ENCODE measurements at regions not wholly inside any gene's neighbourhood (a gene's known extent, or its start where the extent isn't known, plus 50 kb on each side); places are given as distances from the start of the nearest gene placed in this dataset.

DNA sequence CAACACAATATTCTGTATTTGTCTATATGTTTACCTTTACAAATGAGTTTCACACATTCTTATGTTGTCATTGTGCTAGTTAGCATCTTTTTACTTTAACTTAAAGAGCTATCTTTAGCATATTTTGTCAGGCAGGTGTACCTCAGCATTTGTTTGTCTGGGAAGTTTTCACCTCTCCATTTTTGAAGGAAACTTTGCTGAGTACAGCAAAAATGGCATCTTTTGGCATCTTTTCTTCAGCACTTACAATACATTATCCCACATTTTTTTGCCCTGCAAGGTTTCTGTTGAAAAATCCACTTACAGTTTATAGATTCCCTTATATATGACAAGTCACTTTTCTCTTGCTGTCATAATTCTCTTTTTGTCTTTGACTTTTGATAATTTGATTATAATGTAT is 171.3 kb upstream of the XIRP2 start (continued):
- TF ChIP-seq, protein P1, sequence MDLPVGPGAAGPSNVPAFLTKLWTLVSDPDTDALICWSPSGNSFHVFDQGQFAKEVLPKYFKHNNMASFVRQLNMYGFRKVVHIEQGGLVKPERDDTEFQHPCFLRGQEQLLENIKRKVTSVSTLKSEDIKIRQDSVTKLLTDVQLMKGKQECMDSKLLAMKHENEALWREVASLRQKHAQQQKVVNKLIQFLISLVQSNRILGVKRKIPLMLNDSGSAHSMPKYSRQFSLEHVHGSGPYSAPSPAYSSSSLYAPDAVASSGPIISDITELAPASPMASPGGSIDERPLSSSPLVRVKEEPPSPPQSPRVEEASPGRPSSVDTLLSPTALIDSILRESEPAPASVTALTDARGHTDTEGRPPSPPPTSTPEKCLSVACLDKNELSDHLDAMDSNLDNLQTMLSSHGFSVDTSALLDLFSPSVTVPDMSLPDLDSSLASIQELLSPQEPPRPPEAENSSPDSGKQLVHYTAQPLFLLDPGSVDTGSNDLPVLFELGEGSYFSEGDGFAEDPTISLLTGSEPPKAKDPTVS (IDR thresholded peaks at IDR 0.05; ENCODE audit: low read depth, low read length): no peak
- TF ChIP-seq CBX5 (IDR thresholded peaks at IDR 0.05; ENCODE audit: low read depth) (no peak), SREBF1 (IDR thresholded peaks at IDR 0.05; ENCODE audit: low read length) (no peak), TAF1 (IDR thresholded peaks at IDR 0.05; ENCODE audit: borderline replicate concordance, low read depth, low read length) (no peak), NR2F1 (conservative IDR thresholded peaks at IDR 0.05) (no peak), HCFC1 (IDR thresholded peaks at IDR 0.05; ENCODE audit: low read length) (no peak), HDGF (IDR thresholded peaks at IDR 0.05) (no peak), YBX1 (IDR thresholded peaks at IDR 0.05) (no peak), JUND (IDR thresholded peaks at IDR 0.05; ENCODE audit: low read depth, low read length) (no peak), SMC3 (IDR thresholded peaks at IDR 0.05; ENCODE audit: borderline replicate concordance, low read length) (no peak), E2F8 (IDR thresholded peaks at IDR 0.05; ENCODE audit: low read depth, partially characterized antibody) (no peak), CBFB (IDR thresholded peaks at IDR 0.05; ENCODE audit: low read depth) (no peak)
- TF ChIP-seq, protein P2, sequence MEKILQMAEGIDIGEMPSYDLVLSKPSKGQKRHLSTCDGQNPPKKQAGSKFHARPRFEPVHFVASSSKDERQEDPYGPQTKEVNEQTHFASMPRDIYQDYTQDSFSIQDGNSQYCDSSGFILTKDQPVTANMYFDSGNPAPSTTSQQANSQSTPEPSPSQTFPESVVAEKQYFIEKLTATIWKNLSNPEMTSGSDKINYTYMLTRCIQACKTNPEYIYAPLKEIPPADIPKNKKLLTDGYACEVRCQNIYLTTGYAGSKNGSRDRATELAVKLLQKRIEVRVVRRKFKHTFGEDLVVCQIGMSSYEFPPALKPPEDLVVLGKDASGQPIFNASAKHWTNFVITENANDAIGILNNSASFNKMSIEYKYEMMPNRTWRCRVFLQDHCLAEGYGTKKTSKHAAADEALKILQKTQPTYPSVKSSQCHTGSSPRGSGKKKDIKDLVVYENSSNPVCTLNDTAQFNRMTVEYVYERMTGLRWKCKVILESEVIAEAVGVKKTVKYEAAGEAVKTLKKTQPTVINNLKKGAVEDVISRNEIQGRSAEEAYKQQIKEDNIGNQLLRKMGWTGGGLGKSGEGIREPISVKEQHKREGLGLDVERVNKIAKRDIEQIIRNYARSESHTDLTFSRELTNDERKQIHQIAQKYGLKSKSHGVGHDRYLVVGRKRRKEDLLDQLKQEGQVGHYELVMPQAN (conservative IDR thresholded peaks at IDR 0.05): no peak
